ENCODE measurements at regions not wholly inside any gene's neighbourhood (a gene's known extent, or its start where the extent isn't known, plus 50 kb on each side); places are given as distances from the start of the nearest gene placed in this dataset.

DNA sequence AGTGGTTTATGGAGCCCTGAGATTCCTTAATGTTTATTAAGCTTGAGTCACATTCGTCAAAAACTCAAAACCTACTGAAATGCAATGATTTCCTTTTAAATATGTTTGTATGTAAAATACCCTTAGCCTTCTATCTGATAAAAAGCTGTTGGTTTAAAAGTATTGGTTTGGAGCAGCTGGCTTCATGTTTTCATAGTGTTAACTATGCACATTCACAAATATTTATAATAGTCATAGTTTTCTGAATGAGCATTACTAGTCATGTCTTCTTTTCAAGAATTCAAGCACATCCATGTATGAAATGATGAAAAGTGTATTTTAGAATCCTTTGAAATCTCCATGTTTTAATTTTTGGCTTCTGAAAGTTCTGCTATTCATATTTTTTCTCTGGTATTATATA is 558.6 kb downstream of the UTRN start:
- peaks cover 5% of the 10 kb centered on the region for H3K36me3 ChIP-seq (ENCODE audit: insufficient read depth, insufficient read length, low read length)
- DNase-seq (ENCODE audit: low read depth, low spot score), result no peak
- H3K4me1 ChIP-seq (ENCODE audit: insufficient read depth, insufficient read length), result no peaks in the 10 kb centered on the region
- H3K9ac ChIP-seq (ENCODE audit: insufficient read length, low read depth), result no peak overlapping the region
- H3K9me3 ChIP-seq (ENCODE audit: insufficient read depth, low read length), result no peaks in the 10 kb centered on the region
- H3K4me3 ChIP-seq (ENCODE audit: insufficient read length, low read depth), result no peak overlapping the region
- no peaks in the 10 kb centered on the region for H3K27me3 ChIP-seq (ENCODE audit: insufficient read depth, insufficient read length)
- no peak for TF ChIP-seq YY1 (IDR thresholded peaks at IDR 0.05; ENCODE audit: insufficient read depth, insufficient read length)
- no peak for TF ChIP-seq SUZ12 (IDR thresholded peaks at IDR 0.05; ENCODE audit: extremely low read depth, insufficient read depth, insufficient read length)
- TF ChIP-seq ZNF274 (IDR thresholded peaks at IDR 0.05; ENCODE audit: low read depth, low read length), result no peak

DNA sequence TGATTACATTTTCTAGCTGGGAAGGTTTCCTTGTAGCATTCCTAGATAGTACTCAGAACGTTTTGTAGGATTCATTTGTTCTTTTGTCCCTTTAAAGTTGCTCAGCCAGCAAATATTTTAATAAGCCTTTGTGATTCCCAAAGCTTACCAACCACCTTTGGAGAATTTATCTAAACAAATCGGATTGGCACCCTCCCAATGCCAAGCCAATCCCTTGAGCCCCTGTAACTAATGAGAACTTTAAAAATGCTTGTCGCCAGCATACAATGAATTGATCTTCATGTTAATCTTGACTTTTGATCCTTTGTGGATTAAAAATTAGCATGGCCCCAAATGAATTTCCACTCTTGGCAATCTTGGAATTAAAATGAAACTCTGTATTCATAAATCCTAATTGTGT is 559.5 kb downstream of the UTRN start:
- H3K9ac ChIP-seq (ENCODE audit: insufficient read length, low read depth), result no peak overlapping the region
- H3K4me3 ChIP-seq (ENCODE audit: insufficient read length, low read depth), result no peak overlapping the region
- no peaks in the 10 kb centered on the region for H3K4me1 ChIP-seq (ENCODE audit: insufficient read depth, insufficient read length)
- no peaks in the 10 kb centered on the region for H3K27me3 ChIP-seq (ENCODE audit: insufficient read depth, insufficient read length)
- peaks cover 3% of the 10 kb centered on the region for H3K36me3 ChIP-seq (ENCODE audit: insufficient read depth, insufficient read length, low read length)
- no peaks in the 10 kb centered on the region for H3K9me3 ChIP-seq (ENCODE audit: insufficient read depth, low read length)
- no peak for DNase-seq (ENCODE audit: low read depth, low spot score)
- TF ChIP-seq ZNF274 (IDR thresholded peaks at IDR 0.05; ENCODE audit: low read depth, low read length), result no peak
- TF ChIP-seq YY1 (IDR thresholded peaks at IDR 0.05; ENCODE audit: insufficient read depth, insufficient read length), result no peak
- TF ChIP-seq SUZ12 (IDR thresholded peaks at IDR 0.05; ENCODE audit: extremely low read depth, insufficient read depth, insufficient read length), result no peak

DNA sequence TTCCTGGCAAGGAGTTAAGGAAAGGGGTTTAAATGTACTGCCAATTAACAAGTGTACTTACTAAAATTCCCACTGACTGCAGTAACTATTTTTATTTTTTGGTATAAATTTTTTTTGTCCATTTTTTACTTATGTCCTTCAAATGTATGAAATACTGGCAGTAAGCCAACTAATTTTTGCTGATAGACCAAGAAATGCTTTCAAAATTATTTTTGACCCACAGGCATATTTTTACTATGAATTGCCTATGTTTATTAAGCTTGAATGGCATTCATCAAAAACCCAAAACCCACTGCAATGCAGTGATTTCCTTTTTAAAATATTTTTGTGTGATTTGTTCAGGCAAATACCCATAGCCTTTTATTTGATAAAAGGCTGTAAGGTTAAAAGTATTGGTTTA is 560.1 kb downstream of the UTRN start:
- Histone ChIP-seq H3K4me1 (ENCODE audit: insufficient read depth, insufficient read length) (no peaks in the 10 kb centered on the region), H3K27me3 (ENCODE audit: insufficient read depth, insufficient read length) (no peaks in the 10 kb centered on the region), H3K9me3 (ENCODE audit: insufficient read depth, low read length) (no peaks in the 10 kb centered on the region), H3K9ac (ENCODE audit: insufficient read length, low read depth) (no peak overlapping the region), H3K36me3 (ENCODE audit: insufficient read depth, insufficient read length, low read length) (no peaks in the 10 kb centered on the region), H3K4me3 (ENCODE audit: insufficient read length, low read depth) (no peak overlapping the region)
- DNase-seq (ENCODE audit: low read depth, low spot score), result no peak
- TF ChIP-seq SUZ12 (IDR thresholded peaks at IDR 0.05; ENCODE audit: extremely low read depth, insufficient read depth, insufficient read length), result no peak
- TF ChIP-seq YY1 (IDR thresholded peaks at IDR 0.05; ENCODE audit: insufficient read depth, insufficient read length), result no peak

DNA sequence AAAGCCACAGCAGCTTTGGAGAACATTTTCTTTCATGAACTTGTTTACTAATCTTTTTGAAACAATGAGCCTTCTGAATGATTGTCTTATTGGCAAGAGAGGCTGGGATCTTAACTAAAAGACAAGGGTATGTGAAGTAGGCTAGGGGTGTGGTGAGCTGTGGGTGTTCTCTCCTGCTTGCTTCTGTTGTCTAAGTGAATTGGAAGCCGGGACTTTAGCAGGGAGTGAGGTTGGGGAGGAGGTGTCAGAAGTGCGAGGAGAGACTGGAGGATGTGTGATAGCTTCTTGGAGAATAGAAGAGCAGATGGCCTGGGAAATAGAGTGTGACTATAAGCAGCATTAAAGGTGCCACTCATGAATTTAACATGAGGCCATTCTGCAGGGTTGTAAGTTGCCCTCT is 562.8 kb downstream of the UTRN start:
- no peak overlapping the region for H3K9ac ChIP-seq (ENCODE audit: insufficient read length, low read depth)
- H3K4me3 ChIP-seq (ENCODE audit: insufficient read length, low read depth), result no peak overlapping the region
- no peaks in the 10 kb centered on the region for H3K9me3 ChIP-seq (ENCODE audit: insufficient read depth, low read length)
- H3K36me3 ChIP-seq (ENCODE audit: insufficient read depth, insufficient read length, low read length), result no peaks in the 10 kb centered on the region
- no peaks in the 10 kb centered on the region for H3K4me1 ChIP-seq (ENCODE audit: insufficient read depth, insufficient read length)
- TF ChIP-seq ZNF274 (IDR thresholded peaks at IDR 0.05; ENCODE audit: low read depth, low read length) (no peak), SUZ12 (IDR thresholded peaks at IDR 0.05; ENCODE audit: extremely low read depth, insufficient read depth, insufficient read length) (no peak), YY1 (IDR thresholded peaks at IDR 0.05; ENCODE audit: insufficient read depth, insufficient read length) (no peak)
- no peaks in the 10 kb centered on the region for H3K27me3 ChIP-seq (ENCODE audit: insufficient read depth, insufficient read length)
- no peak for DNase-seq (ENCODE audit: low read depth, low spot score)

DNA sequence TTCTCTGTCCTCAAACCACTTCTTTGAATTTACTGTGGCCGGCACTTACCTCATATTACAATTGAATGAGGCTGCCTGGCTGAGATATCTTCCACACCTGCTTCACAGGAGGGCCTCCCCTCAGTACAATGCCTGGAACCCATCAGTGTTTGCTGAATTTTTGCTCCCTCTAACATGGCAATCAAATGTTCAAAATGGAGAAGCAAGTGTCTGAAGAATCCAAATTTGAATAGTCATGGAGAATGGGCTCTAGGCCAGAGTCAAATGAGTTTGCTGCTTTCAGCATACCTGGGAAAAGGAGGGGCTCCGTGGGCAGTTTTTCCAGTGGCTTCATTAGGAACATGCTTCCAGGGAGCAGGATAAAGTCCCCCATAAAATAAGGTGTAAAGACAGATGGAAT is 564.8 kb downstream of the UTRN start:
- no peaks in the 10 kb centered on the region for H3K9me3 ChIP-seq (ENCODE audit: insufficient read depth, low read length)

DNA sequence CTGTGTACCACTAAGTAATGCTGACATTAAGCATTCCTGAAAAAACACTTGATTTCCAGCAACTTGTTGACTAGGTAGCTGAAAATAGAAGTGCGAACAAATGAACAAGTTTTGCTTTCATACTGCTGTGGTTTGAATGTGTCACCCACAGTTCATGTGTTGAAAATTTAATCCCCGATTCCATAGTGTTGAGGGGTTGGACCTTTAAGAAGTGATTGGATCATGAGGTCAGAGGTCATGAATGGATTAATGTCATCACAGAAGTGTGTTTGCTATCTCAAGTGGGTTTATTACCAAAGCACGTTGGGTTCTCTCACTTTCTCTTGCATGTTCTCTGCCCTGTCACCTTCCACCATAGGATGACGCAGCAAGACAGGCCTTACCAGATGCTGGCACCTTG is 568.5 kb downstream of the UTRN start:
- H3K9ac ChIP-seq (ENCODE audit: insufficient read length, low read depth), result no peak overlapping the region
- no peaks in the 10 kb centered on the region for H3K27me3 ChIP-seq (ENCODE audit: insufficient read depth, insufficient read length)
- H3K4me1 ChIP-seq (ENCODE audit: insufficient read depth, insufficient read length), result no peaks in the 10 kb centered on the region
- no peaks in the 10 kb centered on the region for H3K36me3 ChIP-seq (ENCODE audit: insufficient read depth, insufficient read length, low read length)
- no peak for DNase-seq (ENCODE audit: low read depth, low spot score)
- no peak for TF ChIP-seq YY1 (IDR thresholded peaks at IDR 0.05; ENCODE audit: insufficient read depth, insufficient read length)
- no peak for TF ChIP-seq SUZ12 (IDR thresholded peaks at IDR 0.05; ENCODE audit: extremely low read depth, insufficient read depth, insufficient read length)
- TF ChIP-seq ZNF274 (IDR thresholded peaks at IDR 0.05; ENCODE audit: low read depth, low read length), result no peak
- H3K9me3 ChIP-seq (ENCODE audit: insufficient read depth, low read length), result no peaks in the 10 kb centered on the region
- no peak overlapping the region for H3K4me3 ChIP-seq (ENCODE audit: insufficient read length, low read depth)

More for the DNA sequence above, 564.8 kb downstream of the UTRN start:
- Histone ChIP-seq H3K27me3 (ENCODE audit: insufficient read depth, insufficient read length) (no peaks in the 10 kb centered on the region), H3K36me3 (ENCODE audit: insufficient read depth, insufficient read length, low read length) (no peaks in the 10 kb centered on the region), H3K9ac (ENCODE audit: insufficient read length, low read depth) (no peak overlapping the region), H3K4me3 (ENCODE audit: insufficient read length, low read depth) (no peak overlapping the region), H3K4me1 (ENCODE audit: insufficient read depth, insufficient read length) (no peaks in the 10 kb centered on the region)
- TF ChIP-seq SUZ12 (IDR thresholded peaks at IDR 0.05; ENCODE audit: extremely low read depth, insufficient read depth, insufficient read length), result no peak
- TF ChIP-seq YY1 (IDR thresholded peaks at IDR 0.05; ENCODE audit: insufficient read depth, insufficient read length), result no peak
- TF ChIP-seq ZNF274 (IDR thresholded peaks at IDR 0.05; ENCODE audit: low read depth, low read length), result no peak
- DNase-seq (ENCODE audit: low read depth, low spot score), result no peak

DNA sequence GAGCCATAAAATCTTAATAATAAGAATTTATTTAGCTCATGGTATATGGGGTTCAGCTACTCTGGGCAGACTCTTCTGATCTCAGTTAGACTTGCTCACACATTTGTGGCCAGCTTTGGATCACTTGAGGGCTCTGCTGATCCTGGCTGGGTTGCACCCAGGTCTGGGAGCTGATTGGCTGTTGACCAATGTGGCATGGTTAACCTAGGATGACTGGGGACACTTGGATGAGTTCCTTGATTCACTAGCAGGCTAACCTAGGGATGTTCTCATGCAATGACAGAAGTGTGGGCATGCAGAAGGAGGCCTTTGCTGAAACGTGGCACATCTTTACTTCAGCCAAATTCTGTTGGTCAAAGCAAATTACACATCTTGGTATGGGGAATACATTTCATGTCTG is 569.5 kb downstream of the UTRN start:
- DNase-seq (ENCODE audit: low read depth, low spot score), result no peak
- TF ChIP-seq YY1 (IDR thresholded peaks at IDR 0.05; ENCODE audit: insufficient read depth, insufficient read length) (no peak), ZNF274 (IDR thresholded peaks at IDR 0.05; ENCODE audit: low read depth, low read length) (no peak), SUZ12 (IDR thresholded peaks at IDR 0.05; ENCODE audit: extremely low read depth, insufficient read depth, insufficient read length) (no peak)
- Histone ChIP-seq H3K9me3 (ENCODE audit: insufficient read depth, low read length) (no peaks in the 10 kb centered on the region), H3K9ac (ENCODE audit: insufficient read length, low read depth) (no peak overlapping the region), H3K36me3 (ENCODE audit: insufficient read depth, insufficient read length, low read length) (no peaks in the 10 kb centered on the region), H3K4me3 (ENCODE audit: insufficient read length, low read depth) (no peak overlapping the region), H3K27me3 (ENCODE audit: insufficient read depth, insufficient read length) (no peaks in the 10 kb centered on the region), H3K4me1 (ENCODE audit: insufficient read depth, insufficient read length) (no peaks in the 10 kb centered on the region)

DNA sequence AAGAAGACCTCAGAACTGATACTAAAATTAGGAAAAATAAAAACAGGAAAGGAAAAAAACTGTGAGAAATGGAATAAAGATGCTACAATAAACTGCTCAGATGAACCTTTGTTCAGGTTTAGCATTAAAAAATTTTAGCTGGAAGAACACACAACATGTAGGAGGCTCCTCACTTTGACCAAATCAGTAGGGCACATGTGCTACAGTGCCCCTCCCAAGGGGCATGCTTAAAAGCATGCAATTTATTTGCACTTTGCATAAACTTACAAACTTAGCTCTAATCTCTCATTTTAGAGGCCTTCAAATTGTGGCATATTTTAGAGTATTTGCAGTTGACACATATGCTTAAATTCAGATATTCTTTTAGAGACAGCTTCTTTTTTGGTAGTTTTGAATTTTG is 570.2 kb downstream of the UTRN start:
- DNase-seq (ENCODE audit: low read depth, low spot score), result no peak

More for the DNA sequence above, 570.2 kb downstream of the UTRN start:
- Histone ChIP-seq H3K9ac (ENCODE audit: insufficient read length, low read depth) (no peak overlapping the region), H3K36me3 (ENCODE audit: insufficient read depth, insufficient read length, low read length) (no peaks in the 10 kb centered on the region), H3K4me1 (ENCODE audit: insufficient read depth, insufficient read length) (no peaks in the 10 kb centered on the region), H3K4me3 (ENCODE audit: insufficient read length, low read depth) (no peak overlapping the region), H3K27me3 (ENCODE audit: insufficient read depth, insufficient read length) (no peaks in the 10 kb centered on the region), H3K9me3 (ENCODE audit: insufficient read depth, low read length) (no peaks in the 10 kb centered on the region)
- TF ChIP-seq YY1 (IDR thresholded peaks at IDR 0.05; ENCODE audit: insufficient read depth, insufficient read length) (no peak), SUZ12 (IDR thresholded peaks at IDR 0.05; ENCODE audit: extremely low read depth, insufficient read depth, insufficient read length) (no peak), ZNF274 (IDR thresholded peaks at IDR 0.05; ENCODE audit: low read depth, low read length) (no peak)

Data from NT2/D1 (cell line).